GM18517 (cell line): ENCODE measurements at regions not wholly inside any gene's neighbourhood (a gene's known extent, or its start where the extent isn't known, plus 50 kb on each side); places are given as distances from the start of the nearest gene placed in this dataset.
"Not testable (repeated sequence)": the region's sequence is repeated elsewhere in the genome, so short reads cannot be mapped to it uniquely, and the experiment has no call there.

ENCODE experiments used
- ATAC-seq: cut with Tn5 transposase; IDR thresholded peaks from one replicate; pipeline ENCODE4 v1.9.1; 2021; ENCODE audit warnings: mild to moderate bottlenecking, moderate library complexity; ENCODE audit not compliant: unreplicated experiment

- ATAC-seq: no peak
These were observed 131.6 kb upstream of the POU3F1 start for GRCh38 chr1:38178216-38178615.

GRCh38 chr1:38175121-38175520 is 128.5 kb upstream of the POU3F1 start:
- ATAC-seq: no peak

GRCh38 chr1:38173848-38174247 is 127.3 kb upstream of the POU3F1 start:
- ATAC-seq: no peak

GRCh38 chr1:38173157-38173831 is 126.7 kb upstream of the POU3F1 start:
- ATAC-seq: no peak

- no peak for ATAC-seq
These were observed 122.5 kb upstream of the POU3F1 start for GRCh38 chr1:38169121-38169520.

- ATAC-seq: no peak
These were observed 121.8 kb upstream of the POU3F1 start for GRCh38 chr1:38168365-38168764.

- ATAC-seq: no peak
These were observed 119.9 kb upstream of the POU3F1 start for GRCh38 chr1:38166461-38166860.

- ATAC-seq: no peak
These were observed 107.3 kb upstream of the POU3F1 start for GRCh38 chr1:38153778-38154470.

GRCh38 chr1:38153066-38153777 is 106.6 kb upstream of the POU3F1 start:
- ATAC-seq: no peak

GRCh38 chr1:38152351-38153065 is 105.9 kb upstream of the POU3F1 start:
- ATAC-seq: no peak

GRCh38 chr1:38151399-38151798 is 104.8 kb upstream of the POU3F1 start:
- ATAC-seq: no peak

- not testable (repeated sequence) for ATAC-seq
These were observed 99.5 kb upstream of the POU3F1 start for GRCh38 chr1:38146079-38146478.

GRCh38 chr1:38142606-38143005 is 96.0 kb upstream of the POU3F1 start:
- no peak for ATAC-seq

GRCh38 chr1:38141483-38141882 is 94.9 kb upstream of the POU3F1 start:
- ATAC-seq: no peak

- no peak for ATAC-seq
These were observed 93.3 kb upstream of the POU3F1 start for GRCh38 chr1:38139738-38140487.

- no peak for ATAC-seq
These were observed 92.1 kb upstream of the POU3F1 start for GRCh38 chr1:38138498-38139233.

- no peak for ATAC-seq
These were observed 90.6 kb upstream of the POU3F1 start for GRCh38 chr1:38137164-38137563.

- no peak for ATAC-seq
These were observed 89.2 kb upstream of the POU3F1 start for GRCh38 chr1:38135625-38136414.

- ATAC-seq: no peak
These were observed 87.7 kb upstream of the POU3F1 start for GRCh38 chr1:38134294-38134755.
